ENCODE measurements at regions not wholly inside any gene's neighbourhood (a gene's known extent, or its start where the extent isn't known, plus 50 kb on each side); places are given as distances from the start of the nearest gene placed in this dataset.
"Not testable (repeated sequence)": the region's sequence is repeated elsewhere in the genome, so short reads cannot be mapped to it uniquely, and the experiment has no call there.

DNA sequence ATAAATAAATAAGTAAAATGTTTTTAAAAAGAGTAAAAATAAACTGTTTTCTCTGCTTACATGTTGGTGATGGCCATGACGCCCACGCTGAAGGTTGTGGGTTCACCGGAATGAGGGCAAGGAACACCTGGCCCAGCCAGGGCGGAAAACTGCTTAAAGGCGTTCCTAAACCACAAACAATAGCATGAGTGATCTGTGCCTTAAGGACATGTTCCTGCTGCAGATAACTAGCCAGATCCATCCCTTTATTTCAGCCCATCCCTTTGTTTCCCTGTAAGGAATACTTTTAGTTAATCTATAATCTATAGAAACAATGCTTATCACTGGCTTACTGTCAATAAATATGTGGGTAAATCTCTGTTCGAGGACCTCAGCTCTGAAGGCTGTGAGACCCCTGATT lies 63.3 kb upstream of the CEP78 start:
- not testable (repeated sequence) for H3K4me3 ChIP-seq (ENCODE audit: control insufficient read depth, low read depth, low read length); DNase-seq (ENCODE audit: low read depth)

GRCh38 chr9:78171651-78172050 lies 64.2 kb upstream of the CEP78 start:
- no peak for DNase-seq (ENCODE audit: low read depth)
- TF ChIP-seq, protein P1, sequence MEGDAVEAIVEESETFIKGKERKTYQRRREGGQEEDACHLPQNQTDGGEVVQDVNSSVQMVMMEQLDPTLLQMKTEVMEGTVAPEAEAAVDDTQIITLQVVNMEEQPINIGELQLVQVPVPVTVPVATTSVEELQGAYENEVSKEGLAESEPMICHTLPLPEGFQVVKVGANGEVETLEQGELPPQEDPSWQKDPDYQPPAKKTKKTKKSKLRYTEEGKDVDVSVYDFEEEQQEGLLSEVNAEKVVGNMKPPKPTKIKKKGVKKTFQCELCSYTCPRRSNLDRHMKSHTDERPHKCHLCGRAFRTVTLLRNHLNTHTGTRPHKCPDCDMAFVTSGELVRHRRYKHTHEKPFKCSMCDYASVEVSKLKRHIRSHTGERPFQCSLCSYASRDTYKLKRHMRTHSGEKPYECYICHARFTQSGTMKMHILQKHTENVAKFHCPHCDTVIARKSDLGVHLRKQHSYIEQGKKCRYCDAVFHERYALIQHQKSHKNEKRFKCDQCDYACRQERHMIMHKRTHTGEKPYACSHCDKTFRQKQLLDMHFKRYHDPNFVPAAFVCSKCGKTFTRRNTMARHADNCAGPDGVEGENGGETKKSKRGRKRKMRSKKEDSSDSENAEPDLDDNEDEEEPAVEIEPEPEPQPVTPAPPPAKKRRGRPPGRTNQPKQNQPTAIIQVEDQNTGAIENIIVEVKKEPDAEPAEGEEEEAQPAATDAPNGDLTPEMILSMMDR (conservative IDR thresholded peaks at IDR 0.05; ENCODE audit: control insufficient read depth, insufficient read depth, low read depth, low read length) = no peak
- H3K4me3 ChIP-seq (ENCODE audit: control insufficient read depth, low read depth, low read length) = no peak overlapping the region

- H3K4me3 ChIP-seq (ENCODE audit: control insufficient read depth, low read depth, low read length) = no peak overlapping the region
- TF ChIP-seq, protein P1 (conservative IDR thresholded peaks at IDR 0.05; ENCODE audit: control insufficient read depth, insufficient read depth, low read depth, low read length) = no peak
- DNase-seq (ENCODE audit: low read depth) = no peak
Measured at GRCh38 chr9:78169125-78169524, 66.8 kb upstream of the CEP78 start.

DNA sequence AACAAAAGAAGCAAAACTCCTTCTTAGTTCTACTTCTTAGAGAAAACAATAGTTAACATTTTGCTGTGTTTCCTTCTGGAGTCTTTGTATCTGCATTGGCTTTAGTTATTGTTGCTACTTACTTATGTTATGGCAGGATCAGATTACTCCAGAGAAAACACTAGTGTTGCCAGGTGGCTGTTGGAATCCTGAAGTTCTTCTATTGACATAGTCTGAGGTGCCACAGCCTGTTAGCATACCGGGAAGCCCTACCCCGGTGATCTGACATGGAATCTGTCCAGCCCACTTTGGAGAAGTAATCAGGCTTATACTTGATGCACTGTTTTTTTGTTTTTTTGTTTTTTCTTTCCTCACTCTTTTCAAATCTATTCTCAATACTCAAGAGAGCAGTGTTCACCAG lies 68.5 kb upstream of the CEP78 start:
- no peak for DNase-seq (ENCODE audit: low read depth)
- TF ChIP-seq, protein P1 (conservative IDR thresholded peaks at IDR 0.05; ENCODE audit: control insufficient read depth, insufficient read depth, low read depth, low read length) = no peak
- no peak overlapping the region for H3K4me3 ChIP-seq (ENCODE audit: control insufficient read depth, low read depth, low read length)

DNA sequence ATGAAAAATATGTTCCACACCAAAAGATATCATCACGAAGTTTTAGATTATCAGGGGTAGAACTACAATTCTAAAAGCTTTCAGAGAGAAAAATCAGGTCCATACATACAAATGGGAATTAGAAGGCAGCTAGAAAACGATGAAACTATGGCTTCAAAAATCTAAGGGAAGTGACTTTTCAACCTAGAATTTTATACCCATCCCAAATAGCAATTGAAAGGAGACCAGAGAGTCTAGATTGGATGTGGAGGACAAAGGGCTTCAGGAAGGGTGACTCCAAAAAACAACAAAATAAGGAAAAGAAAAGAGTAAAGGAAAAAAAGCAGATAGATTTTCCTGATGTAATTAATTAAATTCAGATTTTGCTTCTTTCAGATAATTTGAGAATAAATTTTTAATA lies 72.0 kb upstream of the CEP78 start:
- TF ChIP-seq, protein P1 (conservative IDR thresholded peaks at IDR 0.05; ENCODE audit: control insufficient read depth, insufficient read depth, low read depth, low read length) = no peak
- H3K4me3 ChIP-seq (ENCODE audit: control insufficient read depth, low read depth, low read length) = no peak overlapping the region
- no peak for DNase-seq (ENCODE audit: low read depth)

- TF ChIP-seq, protein P1 (conservative IDR thresholded peaks at IDR 0.05; ENCODE audit: control insufficient read depth, insufficient read depth, low read depth, low read length) = no peak
- no peak for DNase-seq (ENCODE audit: low read depth)
Measured at GRCh38 chr9:78158286-78158685, 77.6 kb upstream of the CEP78 start.

DNA sequence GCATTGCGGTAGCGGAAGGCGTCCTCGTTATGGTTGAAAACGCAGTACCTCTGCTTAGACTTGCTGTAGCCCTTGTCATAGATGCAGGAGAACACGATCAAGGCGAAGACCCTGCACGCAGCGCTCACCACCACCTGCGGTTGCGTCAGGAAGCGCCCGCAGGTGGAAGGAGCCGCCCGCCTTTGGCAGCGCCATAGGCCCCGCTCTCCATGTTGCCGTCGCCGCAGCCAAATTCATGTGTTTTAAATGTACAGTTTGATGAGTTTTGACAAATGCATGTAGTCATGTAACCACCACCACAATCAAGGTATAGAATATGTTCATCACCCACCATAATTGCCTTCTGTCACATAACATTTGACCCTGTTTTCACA lies 84.9 kb upstream of the CEP78 start:
- DNase-seq (ENCODE audit: low read depth) = no peak
- TF ChIP-seq, protein P1 (conservative IDR thresholded peaks at IDR 0.05; ENCODE audit: control insufficient read depth, insufficient read depth, low read depth, low read length) = no peak
- no peak overlapping the region for H3K4me3 ChIP-seq (ENCODE audit: control insufficient read depth, low read depth, low read length)

More at GRCh38 chr9:78158286-78158685, 77.6 kb upstream of the CEP78 start:
- no peak overlapping the region for H3K4me3 ChIP-seq (ENCODE audit: control insufficient read depth, low read depth, low read length)
